GM12892 (cell line): ENCODE measurements at regions not wholly inside any gene's neighbourhood (a gene's known extent, or its start where the extent isn't known, plus 50 kb on each side); places are given as distances from the start of the nearest gene placed in this dataset.
"Not testable (repeated sequence)": the region's sequence is repeated elsewhere in the genome, so short reads cannot be mapped to it uniquely, and the experiment has no call there.

Experiments
- DNase-seq: peaks from one replicate; pipeline ENCODE4 v3.0.0; 2011; ENCODE audit not compliant: insufficient read length
- FAIRE-seq: peaks from 2 replicates; lab custom pipeline; 2011; peaks lifted over from hg19 to GRCh38; lab: Jason Lieb, UNC
- POLR2A ChIP-seq: IDR thresholded peaks from 2 replicates; pipeline ENCODE4 v1.6.1; 2011; ENCODE audit warnings: low read depth, low read length, control low read depth
- POLR2AphosphoS5 ChIP-seq: IDR thresholded peaks from 2 replicates; pipeline ENCODE4 v1.6.1; 2011; ENCODE audit warnings: low read depth, low read length, control low read depth
- TAF1 ChIP-seq: IDR thresholded peaks from 2 replicates; pipeline ENCODE4 v1.6.1; 2011; ENCODE audit warnings: low read depth, mild to moderate bottlenecking, control low read depth, low read length, borderline replicate concordance

DNA sequence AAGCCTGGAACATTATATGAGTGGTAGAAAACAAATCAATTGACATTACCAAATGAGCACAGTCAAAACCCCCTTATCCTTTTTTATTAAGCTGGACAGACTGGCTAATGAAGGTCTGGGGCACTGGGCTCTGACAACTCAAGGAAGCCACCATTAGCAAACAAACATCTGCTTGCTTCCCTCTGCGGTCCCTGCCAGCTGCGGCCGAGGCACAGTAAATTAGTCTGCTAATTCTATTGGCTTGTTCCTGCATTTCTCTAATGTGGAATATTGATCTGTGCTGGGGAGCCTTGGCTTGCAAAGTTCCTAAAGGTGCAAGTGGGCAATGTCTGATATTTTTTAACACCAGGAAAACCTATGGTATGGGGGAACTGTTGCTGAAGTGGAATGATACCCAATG lies 300.3 kb downstream of the MTX2 start:
- DNase-seq (no peak), FAIRE-seq (no peak)
- TF ChIP-seq POLR2A (no peak), TAF1 (no peak), POLR2AphosphoS5 (no peak)

DNA sequence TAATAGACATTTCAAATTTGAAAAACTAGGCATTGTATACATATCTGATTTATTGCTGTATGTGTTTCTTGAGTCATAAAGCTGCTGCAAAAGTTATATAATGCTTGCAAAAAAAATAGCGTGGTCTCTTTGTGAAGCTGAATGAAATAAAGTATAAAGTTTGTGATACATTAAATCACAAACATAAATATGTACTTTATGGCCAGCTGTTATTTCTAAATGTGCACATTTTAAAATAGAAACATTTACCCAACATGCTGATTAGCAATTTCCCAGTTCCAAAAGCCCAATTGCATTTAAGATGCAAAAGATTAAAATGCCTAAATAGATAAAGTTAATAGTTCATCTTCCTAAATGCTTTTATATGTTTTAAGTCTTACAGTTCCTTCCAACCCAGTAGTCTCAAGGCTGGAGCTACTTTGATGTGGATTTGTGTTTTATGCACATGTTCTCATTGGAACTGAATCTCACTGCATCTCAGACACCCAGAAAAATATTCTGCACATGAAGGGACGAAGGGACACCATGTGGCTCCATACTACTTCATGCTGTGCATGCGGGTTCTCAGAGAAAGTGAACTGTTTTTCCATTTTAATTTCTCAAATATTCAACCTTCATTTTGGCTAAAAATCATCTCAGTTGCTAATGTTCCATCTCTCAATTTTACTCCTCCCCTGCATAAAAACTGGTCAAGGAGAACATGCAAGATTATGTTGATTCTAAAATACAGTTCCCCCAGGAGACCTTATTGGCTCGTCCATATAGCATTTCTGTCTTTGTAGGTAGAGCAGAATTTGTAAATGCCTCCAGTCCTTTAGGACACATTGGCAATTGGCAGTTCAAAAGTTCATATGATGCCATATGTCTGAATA lies 304.6 kb downstream of the MTX2 start:
- FAIRE-seq, result no peak
- TF ChIP-seq TAF1 (no peak), POLR2A (no peak), POLR2AphosphoS5 (no peak)
- no peak for DNase-seq

DNA sequence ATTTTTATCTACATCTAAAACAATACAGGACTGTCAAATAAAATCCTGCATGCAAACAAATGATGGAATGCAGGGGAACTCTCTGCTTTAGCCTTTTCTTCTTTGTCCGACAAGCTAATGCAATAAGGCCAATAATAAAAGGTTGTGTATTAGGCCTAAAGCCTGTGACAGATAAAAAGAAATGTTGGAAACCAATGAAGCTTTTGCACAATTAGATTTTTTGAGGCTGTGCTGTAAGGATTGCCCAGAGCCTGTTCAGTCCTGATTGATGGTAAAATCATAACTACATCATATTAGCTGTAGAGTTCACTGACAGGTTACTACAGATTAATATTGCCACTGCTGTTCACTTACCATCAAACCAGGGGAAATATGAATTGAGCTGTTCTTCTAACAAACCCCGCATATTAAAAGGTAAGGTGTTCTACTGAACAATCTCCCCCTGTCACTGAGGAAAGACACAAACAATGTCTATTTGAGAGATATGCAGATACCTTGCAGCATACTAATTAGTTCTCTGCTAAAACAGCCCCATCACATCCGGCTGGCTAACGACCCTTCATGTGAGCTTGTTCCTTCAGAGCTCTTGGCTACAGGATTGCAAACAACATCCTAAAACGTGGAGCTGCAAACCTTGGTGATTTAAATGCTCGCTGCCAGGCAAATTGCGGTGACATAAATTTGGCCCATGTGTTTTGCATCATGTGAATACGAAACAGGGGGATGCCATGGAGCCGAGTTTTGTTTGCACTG lies 305.4 kb downstream of the MTX2 start:
- TF ChIP-seq POLR2AphosphoS5 (no peak), POLR2A (no peak), TAF1 (no peak)
- FAIRE-seq (no peak), DNase-seq (no peak)

DNA sequence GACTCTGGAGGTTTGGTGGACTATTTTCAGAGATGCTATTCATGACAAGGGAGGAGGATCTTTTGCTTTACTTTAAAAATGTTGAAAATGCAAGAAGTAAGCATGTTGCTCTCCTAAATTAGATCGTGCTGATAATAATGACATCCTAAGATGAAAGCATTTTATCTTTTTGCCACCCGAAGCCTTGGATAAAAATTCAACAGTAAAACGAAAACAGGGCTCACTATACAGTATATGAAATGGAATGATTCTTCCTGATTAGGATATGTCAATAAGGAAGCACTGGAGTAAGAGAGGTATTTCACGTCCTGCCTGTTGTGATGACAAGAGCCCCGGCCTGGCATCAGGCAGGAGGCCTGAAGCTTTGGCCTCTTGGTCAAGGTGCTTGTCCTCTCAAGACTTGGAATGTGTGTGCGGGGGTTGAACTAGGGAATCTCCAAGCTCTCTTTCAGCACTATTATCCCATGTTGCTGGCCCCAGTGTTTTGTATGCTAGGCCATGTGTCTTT lies 306.0 kb downstream of the MTX2 start:
- FAIRE-seq (no peak), DNase-seq (no peak)
- TF ChIP-seq TAF1, result no peak
- no peak for TF ChIP-seq POLR2AphosphoS5
- no peak for TF ChIP-seq POLR2A

DNA sequence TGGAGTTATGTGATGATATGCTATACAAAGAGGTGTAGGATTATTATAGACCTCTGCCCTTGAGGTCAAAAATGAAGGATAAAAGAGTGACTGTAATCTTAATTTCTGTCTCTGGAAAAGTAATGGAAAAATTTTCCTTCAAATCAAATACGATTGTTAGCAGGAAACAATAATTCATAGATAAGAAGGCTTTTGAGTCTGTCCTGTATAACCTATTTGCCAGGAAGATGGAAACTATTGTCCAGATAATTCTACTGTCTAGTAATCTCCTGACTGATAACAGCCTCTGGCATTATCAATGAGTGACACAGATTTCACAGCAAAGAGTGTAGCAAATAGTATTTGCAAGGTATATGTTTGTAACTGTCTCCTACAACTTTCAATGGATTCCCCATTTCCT lies 307.8 kb downstream of the MTX2 start:
- FAIRE-seq (no peak), DNase-seq (no peak)
- TF ChIP-seq POLR2AphosphoS5, result no peak
- no peak for TF ChIP-seq POLR2A
- TF ChIP-seq TAF1, result no peak

DNA sequence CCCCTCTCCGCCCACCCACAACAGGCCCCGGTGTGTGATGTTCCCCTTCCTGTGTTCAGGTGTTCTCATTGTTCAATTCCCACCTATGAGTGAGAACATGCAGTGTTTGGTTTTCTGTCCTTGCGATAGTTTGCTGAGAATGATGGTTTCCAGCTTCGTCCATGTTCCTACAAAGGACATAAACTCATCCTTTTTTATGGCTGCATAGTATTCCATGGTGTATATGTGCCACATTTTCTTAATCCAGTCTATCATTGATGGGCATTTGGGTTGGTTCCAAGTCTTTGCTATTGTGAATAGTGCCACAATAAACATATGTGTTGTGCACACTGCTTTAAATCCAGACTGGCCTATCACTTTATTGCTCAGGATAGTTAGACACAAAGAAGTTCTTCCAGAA lies 309.1 kb downstream of the MTX2 start:
- not testable (repeated sequence) for FAIRE-seq, DNase-seq

DNA sequence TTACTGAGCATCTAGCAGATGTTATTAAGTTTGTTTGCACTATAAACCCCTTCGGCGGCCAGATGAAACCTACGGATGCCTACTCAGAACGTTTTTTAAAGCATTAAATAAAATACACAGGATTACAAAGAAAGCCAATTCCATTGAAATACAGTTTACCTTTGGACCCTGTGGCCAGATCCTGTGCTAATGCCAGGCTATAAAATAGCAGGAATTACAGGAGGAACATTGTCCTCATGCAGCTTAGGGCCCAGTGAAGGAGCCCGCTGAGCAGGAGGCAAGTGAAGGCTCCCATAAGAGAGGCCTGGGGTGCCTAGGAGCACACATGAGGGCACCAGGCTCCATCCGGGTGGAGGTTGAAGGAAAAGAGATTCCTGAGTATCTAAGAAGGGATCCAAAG lies 310.4 kb downstream of the MTX2 start:
- no peak for FAIRE-seq
- DNase-seq, result no peak
- TF ChIP-seq POLR2AphosphoS5, result no peak
- TF ChIP-seq TAF1, result no peak
- TF ChIP-seq POLR2A, result no peak

DNA sequence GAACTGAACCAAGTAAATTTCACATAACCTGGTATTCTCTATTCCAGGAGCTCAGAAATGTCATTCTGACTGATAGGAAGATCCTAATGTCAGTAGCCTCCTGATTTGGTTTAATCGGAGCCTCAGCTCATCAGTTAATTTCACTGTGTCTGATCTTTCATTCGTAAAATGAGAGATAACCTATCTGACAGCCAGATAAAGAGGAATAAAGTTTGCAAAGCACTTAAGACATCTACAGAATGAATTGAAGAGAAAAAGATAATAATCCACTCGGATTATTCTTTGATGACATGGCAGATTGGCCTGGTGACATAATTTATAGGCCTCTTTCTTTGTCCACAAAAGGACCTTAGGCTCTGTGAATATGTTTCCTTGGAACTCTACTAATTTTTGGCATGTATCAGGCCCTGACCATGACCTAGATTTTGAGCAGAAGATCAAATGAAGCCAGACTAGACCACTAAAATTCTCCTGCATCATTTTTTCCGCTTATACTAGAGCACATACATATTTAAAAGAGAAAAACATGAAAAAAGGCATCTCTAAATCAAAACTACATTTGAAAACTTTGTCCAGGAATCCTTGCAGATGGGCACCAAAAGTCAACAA lies 312.4 kb downstream of the MTX2 start:
- FAIRE-seq (no peak), DNase-seq (no peak)
- no peak for TF ChIP-seq TAF1
- no peak for TF ChIP-seq POLR2A
- TF ChIP-seq POLR2AphosphoS5, result no peak

DNA sequence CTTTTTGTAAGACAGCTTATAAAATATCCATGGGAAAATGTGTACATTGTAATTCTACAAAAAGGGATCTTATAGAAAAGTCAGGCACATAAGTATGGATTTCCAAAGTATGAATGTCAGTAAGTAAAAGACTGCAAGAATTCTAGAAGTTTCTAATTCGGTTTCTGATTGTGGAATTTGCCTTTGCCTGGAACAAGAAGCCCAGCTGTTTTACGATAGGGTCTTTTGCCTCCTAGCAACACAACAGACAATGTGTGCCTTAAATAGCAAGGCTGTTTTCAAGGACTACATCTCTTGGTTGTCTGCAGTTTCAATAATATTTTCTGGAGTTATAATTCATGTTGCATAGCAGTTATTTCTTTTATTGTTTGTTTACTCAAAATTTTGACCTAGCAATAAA lies 312.9 kb downstream of the MTX2 start:
- DNase-seq (no peak), FAIRE-seq (no peak)
- TF ChIP-seq POLR2AphosphoS5 (no peak), TAF1 (no peak), POLR2A (no peak)

DNA sequence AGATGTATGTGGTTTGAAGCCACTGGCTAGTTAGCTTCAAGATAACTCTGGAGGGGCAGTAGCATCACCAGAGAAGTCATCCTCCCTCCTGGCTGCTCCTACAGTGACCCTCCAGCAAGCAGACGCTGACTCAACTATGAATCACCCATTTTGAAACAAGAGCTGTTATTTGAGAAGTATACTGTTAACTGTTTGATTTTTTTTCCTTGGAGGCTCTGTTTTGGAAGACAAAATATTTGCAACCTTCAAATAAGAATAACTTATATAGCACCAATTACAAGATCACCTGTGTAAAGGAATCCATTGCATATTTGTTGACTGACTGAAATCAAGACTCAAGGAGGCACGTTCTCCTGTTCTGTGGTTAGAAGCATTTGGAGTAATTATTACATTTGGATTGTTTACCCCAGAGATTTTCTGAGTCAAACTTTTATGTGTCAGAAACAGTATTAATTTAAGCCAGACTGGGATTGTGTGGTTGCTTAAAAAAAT lies 313.8 kb downstream of the MTX2 start:
- no peak for TF ChIP-seq POLR2A
- TF ChIP-seq POLR2AphosphoS5, result no peak
- DNase-seq (no peak), FAIRE-seq (no peak)

DNA sequence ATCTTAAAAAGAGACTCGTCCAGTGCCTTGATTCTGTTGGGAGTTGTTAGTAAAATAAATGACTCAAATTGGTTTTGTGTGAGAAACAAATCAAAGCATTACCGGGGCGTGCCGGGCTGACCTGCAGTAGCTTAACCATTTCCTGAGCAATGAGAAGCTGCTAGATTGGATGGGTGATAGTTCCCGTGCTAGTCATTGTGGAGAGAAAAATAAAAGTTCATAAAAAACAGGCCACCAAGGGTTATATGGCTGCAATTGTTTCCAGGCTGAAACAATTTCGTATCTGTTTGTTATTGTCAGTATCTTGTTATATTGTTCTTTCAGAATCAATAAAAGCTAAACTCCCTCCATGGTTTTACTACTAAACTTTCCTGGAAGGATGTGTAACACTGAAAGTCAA lies 314.4 kb downstream of the MTX2 start:
- no peak for FAIRE-seq
- no peak for DNase-seq
- TF ChIP-seq POLR2AphosphoS5, result no peak
- no peak for TF ChIP-seq TAF1
- no peak for TF ChIP-seq POLR2A
